GM23338 (cell line): ENCODE measurements at regions not wholly inside any gene's neighbourhood (a gene's known extent, or its start where the extent isn't known, plus 50 kb on each side); places are given as distances from the start of the nearest gene placed in this dataset.

ENCODE experiments used
- ATAC-seq: fragments of 200-7000 bp; cut with Tn5 transposase; 3 replicates; pipeline ENCODE4 v1.9.1; 2020
- DNase-seq: peaks from one replicate; pipeline ENCODE4 v3.0.0-alpha.2; 2015; ENCODE audit warnings: low spot score
- H2AFZ ChIP-seq: fragments of 200-600 bp; sonication (generic); 2 replicates; pipeline ENCODE4 v1.8.0; 2016; ENCODE audit warnings: antibody characterized with exemption, mild to moderate bottlenecking, moderate library complexity
- H3F3A ChIP-seq: fragments of 200-600 bp; sonication (generic); replicated peaks from 2 replicates; pipeline ENCODE4 v1.8.0; 2017; ENCODE audit warnings: antibody characterized with exemption, mixed run types, low read depth
- H3K27ac ChIP-seq: fragments of 200-600 bp; sonication (generic); 2 replicates; pipeline ENCODE4 v1.6.1; 2016; ENCODE audit warnings: low read depth
- H3K27me3 ChIP-seq: fragments of 200-600 bp; sonication (generic); 2 replicates; pipeline ENCODE4 v1.8.0; 2016; ENCODE audit warnings: mild to moderate bottlenecking, mixed run types, moderate library complexity; ENCODE audit not compliant: insufficient read depth
- H3K36me3 ChIP-seq: fragments of 200-600 bp; sonication (generic); 2 replicates; pipeline ENCODE4 v1.8.0; 2016; ENCODE audit warnings: mild to moderate bottlenecking; ENCODE audit not compliant: insufficient read depth
- H3K4me1 ChIP-seq: fragments of 200-600 bp; sonication (generic); 2 replicates; pipeline ENCODE4 v1.8.0; 2016; ENCODE audit warnings: mild to moderate bottlenecking, moderate library complexity; ENCODE audit not compliant: insufficient read depth
- H3K4me2 ChIP-seq: fragments of 200-600 bp; sonication (generic); 2 replicates; pipeline ENCODE4 v1.7.1; 2017; ENCODE audit warnings: mixed run types
- H3K4me3 ChIP-seq: fragments of 200-600 bp; sonication (generic); 2 replicates; pipeline ENCODE4 v1.6.1; 2016; ENCODE audit warnings: mixed run types
- H3K79me2 ChIP-seq: fragments of 200-600 bp; sonication (generic); replicated peaks from 2 replicates; pipeline ENCODE4 v1.8.0; 2017; ENCODE audit warnings: mild to moderate bottlenecking; ENCODE audit not compliant: insufficient read depth
- H3K9me2 ChIP-seq: fragments of 200-600 bp; sonication (generic); 2 replicates; pipeline ENCODE4 v1.8.0; 2017; ENCODE audit not compliant: insufficient read depth
- H4K20me1 ChIP-seq: fragments of 200-600 bp; sonication (generic); replicated peaks from 2 replicates; pipeline ENCODE4 v1.8.0; 2017; ENCODE audit warnings: mild to moderate bottlenecking; ENCODE audit not compliant: insufficient read depth
- H3K27ac Mint-ChIP-seq: 2 replicates; pipeline ENCODE4 v1.8.0; 2020; ENCODE audit warnings: inconsistent platforms, mild to moderate bottlenecking, moderate library complexity, mixed read lengths
- H3K27me3 Mint-ChIP-seq: 3 replicates; pipeline ENCODE4 v1.8.0; 2022; ENCODE audit warnings: low read depth, mild to moderate bottlenecking, moderate library complexity, mixed read lengths, inconsistent platforms; ENCODE audit not compliant: insufficient read depth, poor library complexity
- H3K36me3 Mint-ChIP-seq: 3 replicates; pipeline ENCODE4 v1.8.0; 2021; ENCODE audit warnings: low read depth, mild to moderate bottlenecking, inconsistent platforms, moderate library complexity, mixed read lengths
- H3K4me1 Mint-ChIP-seq: 3 replicates; pipeline ENCODE4 v1.8.0; 2020; ENCODE audit warnings: mild to moderate bottlenecking, inconsistent platforms, mixed read lengths
- H3K4me3 Mint-ChIP-seq: 3 replicates; pipeline ENCODE4 v1.8.0; 2021; ENCODE audit warnings: moderate library complexity, mild to moderate bottlenecking, inconsistent platforms, mixed read lengths
- H3K9me3 Mint-ChIP-seq: 3 replicates; pipeline ENCODE4 v1.8.0; 2020; ENCODE audit warnings: moderate library complexity, mild to moderate bottlenecking, inconsistent platforms, mixed read lengths
- CREB1 ChIP-seq: fragments of 250-450 bp; sonication (Bioruptor Pico); IDR thresholded peaks from 2 replicates; pipeline ENCODE4 v1.5.0; 2020; ENCODE audit warnings: low read depth, mild to moderate bottlenecking, moderate library complexity
- CTCF ChIP-seq, 2 experiments: fragments of 200-600 bp in 1 of 2; sonication (generic) in 1 of 2; conservative IDR thresholded peaks; 2 replicates each; pipeline versions ENCODE4 v1.5.1 to v1.6.1; 2016 to 2017; ENCODE audit warnings: antibody characterized with exemption in 2 of 2, low read depth in 2 of 2, mild to moderate bottlenecking in 2 of 2, moderate library complexity in 1 of 2
- ETS1 ChIP-seq: IDR thresholded peaks from 2 replicates; pipeline ENCODE4 v1.6.1; 2016; ENCODE audit warnings: antibody characterized with exemption
- EZH2 ChIP-seq: fragments of 200-600 bp; sonication (generic); IDR thresholded peaks from one replicate; pipeline ENCODE4 v1.8.0; 2017; ENCODE audit warnings: antibody characterized with exemption, mild to moderate bottlenecking, low read depth; ENCODE audit not compliant: unreplicated experiment
- EZH2phosphoT487 ChIP-seq: fragments of 200-600 bp; sonication (generic); IDR thresholded peaks from one replicate; pipeline ENCODE4 v1.8.1; 2018; ENCODE audit warnings: antibody characterized with exemption; ENCODE audit not compliant: unreplicated experiment
- JUNB ChIP-seq: IDR thresholded peaks from one replicate; pipeline ENCODE4 v1.6.1; 2016; ENCODE audit warnings: antibody characterized with exemption; ENCODE audit not compliant: unreplicated experiment
- NANOG ChIP-seq: IDR thresholded peaks from 2 replicates; pipeline ENCODE4 v1.6.1; 2016; ENCODE audit warnings: antibody characterized with exemption, borderline replicate concordance
- POLR2AphosphoS5 ChIP-seq: IDR thresholded peaks from 2 replicates; pipeline ENCODE4 v1.6.1; 2016; ENCODE audit warnings: antibody characterized with exemption, low read depth
- REST ChIP-seq: IDR thresholded peaks from one replicate; pipeline ENCODE4 v1.6.1; 2018; ENCODE audit warnings: antibody characterized with exemption; ENCODE audit not compliant: unreplicated experiment
- STAT1 ChIP-seq: IDR thresholded peaks from one replicate; pipeline ENCODE4 v1.6.1; 2016; ENCODE audit warnings: antibody characterized with exemption; ENCODE audit not compliant: unreplicated experiment
- ZNF114 ChIP-seq: fragments of 250-450 bp; sonication (Bioruptor Pico); IDR thresholded peaks from 2 replicates; pipeline ENCODE4 v1.5.0; 2020; ENCODE audit warnings: mild to moderate bottlenecking, moderate library complexity
- ZNF331 ChIP-seq: fragments of 250-450 bp; sonication (Bioruptor Pico); IDR thresholded peaks from 2 replicates; pipeline ENCODE4 v1.5.0; 2020; ENCODE audit warnings: low read depth, mild to moderate bottlenecking, moderate library complexity
- ZNF462 ChIP-seq: fragments of 250-450 bp; sonication (Bioruptor Pico); IDR thresholded peaks from 2 replicates; pipeline ENCODE4 v1.5.0; 2020; ENCODE audit warnings: mild to moderate bottlenecking, moderate library complexity

GRCh38 chr2:39550701-39551285 lies 113.7 kb upstream of the MAP4K3 start:
- H3K4me1 Mint-ChIP-seq, result peaks cover 3% of the 10 kb centered on the region; the same call in 1 of the 3 replicates
- H3K9me3 Mint-ChIP-seq, result no peaks in the 10 kb centered on the region
- no peak overlapping the region for H3K27ac Mint-ChIP-seq
- no peaks in the 10 kb centered on the region for H3K27me3 Mint-ChIP-seq
- no peak overlapping the region for H3K27ac ChIP-seq
- H3K4me3 Mint-ChIP-seq, result no peak overlapping the region
- DNase-seq (no peak), ATAC-seq (no peak)
- TF ChIP-seq JUNB (no peak), CTCF (conservative IDR thresholded peaks at IDR 0.05; ENCODE audit: low read depth in 2 of 2) (no peak), NANOG (no peak), EZH2 (no peak), EZH2phosphoT487 (no peak), ZNF331 (no peak), STAT1 (no peak), ETS1 (no peak), REST (no peak), POLR2AphosphoS5 (no peak), CREB1 (CRISPR knock-in tag) (no peak), ZNF114 (CRISPR knock-in tag) (no peak), ZNF462 (CRISPR knock-in tag) (no peak)
- no peak overlapping the region for H3K4me2 ChIP-seq
- H3F3A ChIP-seq, result no peaks in the 10 kb centered on the region
- no peaks in the 10 kb centered on the region for H3K27me3 ChIP-seq
- H3K4me1 ChIP-seq, result peaks cover 3% of the 10 kb centered on the region; the same call in 1 of the 2 replicates
- H3K79me2 ChIP-seq, result no peaks in the 10 kb centered on the region
- no peaks in the 10 kb centered on the region for H4K20me1 ChIP-seq
- no peaks in the 10 kb centered on the region for H3K36me3 Mint-ChIP-seq
- no peaks in the 10 kb centered on the region for H3K36me3 ChIP-seq
- H3K9me2 ChIP-seq, result no peaks in the 10 kb centered on the region
- no peak overlapping the region for H3K4me3 ChIP-seq
- no peak overlapping the region for H2AFZ ChIP-seq
